ENCODE measurements at regions not wholly inside any gene's neighbourhood (a gene's known extent, or its start where the extent isn't known, plus 50 kb on each side); places are given as distances from the start of the nearest gene placed in this dataset.

DNA sequence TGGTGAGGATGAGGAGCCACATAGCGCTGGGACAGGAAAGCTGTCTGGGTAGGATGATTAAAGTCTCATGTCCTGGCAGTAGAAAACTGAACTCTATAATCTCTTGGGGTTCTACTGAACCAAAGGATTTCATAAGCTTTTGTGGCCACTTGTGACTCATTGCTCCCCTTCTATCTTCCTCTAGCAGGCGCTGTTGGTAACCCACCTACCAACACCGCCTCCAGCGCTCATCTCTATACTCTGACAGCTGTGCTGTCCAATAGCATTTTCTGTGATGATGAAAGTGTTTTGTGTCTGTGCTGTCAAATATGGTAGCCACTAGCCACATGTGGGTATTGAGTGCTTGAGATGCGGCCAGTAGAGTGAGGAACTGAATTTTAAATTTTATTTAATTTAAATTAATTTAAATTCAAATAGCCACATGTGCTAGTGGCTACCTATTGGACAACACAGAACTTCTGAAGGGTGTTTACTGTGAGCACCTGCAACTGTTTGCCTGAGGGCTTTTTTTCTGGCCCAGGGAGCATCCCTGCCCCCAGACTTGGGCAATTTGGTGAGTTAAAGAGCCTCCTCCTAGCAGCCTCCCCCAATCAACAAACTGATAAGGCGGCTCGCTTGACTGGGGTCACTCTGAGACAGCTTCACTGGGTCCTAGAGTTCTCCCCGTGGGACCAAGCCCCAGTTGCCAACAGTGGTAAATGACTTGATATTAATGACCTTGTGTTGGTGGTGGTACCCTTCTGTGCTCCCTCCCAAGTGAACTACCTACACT, 169.2 kb upstream of the ATP6AP2 start:
- Histone ChIP-seq H3K27ac (ENCODE audit: low read depth in 2 of 2, low read length in 2 of 2) (no peak overlapping the region), H3K4me1 (ENCODE audit: control insufficient read depth in 2 of 3, insufficient read depth in 2 of 3, low read depth in 1 of 3, low read length in 3 of 3) (no peaks in the 10 kb centered on the region), H3K4me3 (ENCODE audit: low read length in 3 of 3) (no peak overlapping the region), H3K9me3 (ENCODE audit: control insufficient read depth in 2 of 3, insufficient read depth in 1 of 3, low read length in 3 of 3) (no peaks in the 10 kb centered on the region), H3K27me3 (ENCODE audit: control insufficient read depth, insufficient read depth, low read length) (no peaks in the 10 kb centered on the region), H3K9ac (ENCODE audit: low read length in 3 of 3) (no peak overlapping the region), H3K36me3 (ENCODE audit: control insufficient read depth in 2 of 3, insufficient read depth in 3 of 3, low read length in 3 of 3) (no peaks in the 10 kb centered on the region)
- intact Hi-C loops (cut with DNase I): no loop called here
- DNase-seq: no peak
- TF ChIP-seq, protein P1, sequence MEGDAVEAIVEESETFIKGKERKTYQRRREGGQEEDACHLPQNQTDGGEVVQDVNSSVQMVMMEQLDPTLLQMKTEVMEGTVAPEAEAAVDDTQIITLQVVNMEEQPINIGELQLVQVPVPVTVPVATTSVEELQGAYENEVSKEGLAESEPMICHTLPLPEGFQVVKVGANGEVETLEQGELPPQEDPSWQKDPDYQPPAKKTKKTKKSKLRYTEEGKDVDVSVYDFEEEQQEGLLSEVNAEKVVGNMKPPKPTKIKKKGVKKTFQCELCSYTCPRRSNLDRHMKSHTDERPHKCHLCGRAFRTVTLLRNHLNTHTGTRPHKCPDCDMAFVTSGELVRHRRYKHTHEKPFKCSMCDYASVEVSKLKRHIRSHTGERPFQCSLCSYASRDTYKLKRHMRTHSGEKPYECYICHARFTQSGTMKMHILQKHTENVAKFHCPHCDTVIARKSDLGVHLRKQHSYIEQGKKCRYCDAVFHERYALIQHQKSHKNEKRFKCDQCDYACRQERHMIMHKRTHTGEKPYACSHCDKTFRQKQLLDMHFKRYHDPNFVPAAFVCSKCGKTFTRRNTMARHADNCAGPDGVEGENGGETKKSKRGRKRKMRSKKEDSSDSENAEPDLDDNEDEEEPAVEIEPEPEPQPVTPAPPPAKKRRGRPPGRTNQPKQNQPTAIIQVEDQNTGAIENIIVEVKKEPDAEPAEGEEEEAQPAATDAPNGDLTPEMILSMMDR (IDR thresholded peaks at IDR 0.05; ENCODE audit: borderline replicate concordance, extremely low read depth, insufficient read depth): no peak
- FAIRE-seq: no peak

DNA sequence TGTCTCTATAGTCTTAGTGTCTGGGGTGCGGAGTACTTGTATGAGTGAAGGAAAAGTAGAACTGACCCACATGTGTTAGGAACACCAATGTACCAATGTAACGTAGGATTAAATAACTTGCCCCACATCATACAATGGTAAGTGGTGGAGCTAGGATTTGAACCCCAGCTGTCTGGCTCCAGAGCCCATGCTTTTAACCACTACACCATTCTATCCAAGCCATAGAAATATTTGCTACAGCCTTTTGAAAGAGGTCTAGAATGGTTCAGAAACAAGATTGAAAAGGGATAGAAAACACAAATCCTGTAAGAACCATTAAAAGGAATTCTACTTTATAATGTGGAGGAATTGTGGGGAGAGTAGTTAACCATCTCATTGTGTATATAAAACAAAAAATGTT, 169.9 kb upstream of the ATP6AP2 start:
- no peak overlapping the region for H3K4me3 ChIP-seq (ENCODE audit: low read length in 3 of 3)
- no peaks in the 10 kb centered on the region for H3K27me3 ChIP-seq (ENCODE audit: control insufficient read depth, insufficient read depth, low read length)
- no peak overlapping the region for H3K27ac ChIP-seq (ENCODE audit: low read depth in 2 of 2, low read length in 2 of 2)
- FAIRE-seq (no peak), DNase-seq (no peak)
- no peaks in the 10 kb centered on the region for H3K4me1 ChIP-seq (ENCODE audit: control insufficient read depth in 2 of 3, insufficient read depth in 2 of 3, low read depth in 1 of 3, low read length in 3 of 3)
- no peak overlapping the region for H3K9ac ChIP-seq (ENCODE audit: low read length in 3 of 3)
- TF ChIP-seq, protein P1 (IDR thresholded peaks at IDR 0.05; ENCODE audit: borderline replicate concordance, extremely low read depth, insufficient read depth): no peak
- intact Hi-C loops (cut with DNase I): no loop called here
- H3K9me3 ChIP-seq (ENCODE audit: control insufficient read depth in 2 of 3, insufficient read depth in 1 of 3, low read length in 3 of 3): no peaks in the 10 kb centered on the region
- no peaks in the 10 kb centered on the region for H3K36me3 ChIP-seq (ENCODE audit: control insufficient read depth in 2 of 3, insufficient read depth in 3 of 3, low read length in 3 of 3)

DNA sequence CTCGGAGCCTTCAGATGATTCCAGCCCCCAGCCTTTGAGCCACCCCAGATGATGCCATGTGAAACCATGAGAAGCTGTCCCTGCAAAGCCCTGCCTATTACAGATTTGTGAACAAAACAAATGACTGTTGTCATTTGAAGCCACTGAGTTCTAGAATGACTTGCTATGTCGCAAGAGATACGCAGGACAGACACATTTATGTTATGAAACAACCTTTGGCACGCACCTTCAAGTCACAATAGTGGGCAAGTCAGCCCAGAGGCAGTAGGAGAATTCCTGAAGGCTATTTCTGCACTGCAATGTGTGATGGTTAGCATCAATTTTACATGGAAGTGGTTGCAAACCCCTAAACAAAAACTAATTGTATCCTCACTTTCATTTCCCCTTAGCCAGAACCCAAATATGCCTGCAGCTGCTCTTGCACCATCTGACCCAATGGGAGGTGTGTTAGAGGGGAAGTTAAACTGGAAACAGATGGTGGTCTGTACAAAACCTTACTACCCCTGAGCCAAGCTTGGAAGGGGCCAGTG, 174.4 kb upstream of the ATP6AP2 start:
- intact Hi-C loops (cut with DNase I): no loop called here

More for the DNA sequence above, 174.4 kb upstream of the ATP6AP2 start:
- no peaks in the 10 kb centered on the region for H3K4me1 ChIP-seq (ENCODE audit: control insufficient read depth in 2 of 3, insufficient read depth in 2 of 3, low read depth in 1 of 3, low read length in 3 of 3)
- DNase-seq: no peak
- H3K9ac ChIP-seq (ENCODE audit: low read length in 3 of 3): no peak overlapping the region
- no peak overlapping the region for H3K4me3 ChIP-seq (ENCODE audit: low read length in 3 of 3)
- H3K27me3 ChIP-seq (ENCODE audit: control insufficient read depth, insufficient read depth, low read length): peaks cover 3% of the 10 kb centered on the region
- H3K36me3 ChIP-seq (ENCODE audit: control insufficient read depth in 2 of 3, insufficient read depth in 3 of 3, low read length in 3 of 3): no peaks in the 10 kb centered on the region
- no peak for FAIRE-seq
- H3K9me3 ChIP-seq (ENCODE audit: control insufficient read depth in 2 of 3, insufficient read depth in 1 of 3, low read length in 3 of 3): no peaks in the 10 kb centered on the region
- TF ChIP-seq, protein P1 (IDR thresholded peaks at IDR 0.05; ENCODE audit: borderline replicate concordance, extremely low read depth, insufficient read depth): no peak
- no peak overlapping the region for H3K27ac ChIP-seq (ENCODE audit: low read depth in 2 of 2, low read length in 2 of 2)

Measured in kidney (tissue), 13 donors.